ENCODE measurements at regions not wholly inside any gene's neighbourhood (a gene's known extent, or its start where the extent isn't known, plus 50 kb on each side); places are given as distances from the start of the nearest gene placed in this dataset.
A peak's percentile ranks its signal among the peaks of the same experiment; 100 is the strongest.

GRCh38 chr1:30523055-30524020 lies 200.0 kb downstream of the MATN1 start:
- Mint-ChIP-seq H3K9me3 (no peaks in the 10 kb centered on the region), H3K4me3 (no peak overlapping the region), H3K27ac (no peak overlapping the region), H3K36me3 (ENCODE audit: low read depth) (no peaks in the 10 kb centered on the region), H3K4me1 (no peaks in the 10 kb centered on the region), H3K27me3 (ENCODE audit: insufficient read depth) (no peaks in the 10 kb centered on the region)
- no peaks in the 10 kb centered on the region for H3K27me3 ChIP-seq (ENCODE audit: control insufficient read depth, insufficient read depth, low read length, poor library complexity, severe bottlenecking)
- no peaks in the 10 kb centered on the region for H3K4me1 ChIP-seq (ENCODE audit: control insufficient read depth, insufficient read depth, low read length)
- no peaks in the 10 kb centered on the region for H3K36me3 ChIP-seq (ENCODE audit: control insufficient read depth, insufficient read depth, low read length)
- TF ChIP-seq, protein P1, sequence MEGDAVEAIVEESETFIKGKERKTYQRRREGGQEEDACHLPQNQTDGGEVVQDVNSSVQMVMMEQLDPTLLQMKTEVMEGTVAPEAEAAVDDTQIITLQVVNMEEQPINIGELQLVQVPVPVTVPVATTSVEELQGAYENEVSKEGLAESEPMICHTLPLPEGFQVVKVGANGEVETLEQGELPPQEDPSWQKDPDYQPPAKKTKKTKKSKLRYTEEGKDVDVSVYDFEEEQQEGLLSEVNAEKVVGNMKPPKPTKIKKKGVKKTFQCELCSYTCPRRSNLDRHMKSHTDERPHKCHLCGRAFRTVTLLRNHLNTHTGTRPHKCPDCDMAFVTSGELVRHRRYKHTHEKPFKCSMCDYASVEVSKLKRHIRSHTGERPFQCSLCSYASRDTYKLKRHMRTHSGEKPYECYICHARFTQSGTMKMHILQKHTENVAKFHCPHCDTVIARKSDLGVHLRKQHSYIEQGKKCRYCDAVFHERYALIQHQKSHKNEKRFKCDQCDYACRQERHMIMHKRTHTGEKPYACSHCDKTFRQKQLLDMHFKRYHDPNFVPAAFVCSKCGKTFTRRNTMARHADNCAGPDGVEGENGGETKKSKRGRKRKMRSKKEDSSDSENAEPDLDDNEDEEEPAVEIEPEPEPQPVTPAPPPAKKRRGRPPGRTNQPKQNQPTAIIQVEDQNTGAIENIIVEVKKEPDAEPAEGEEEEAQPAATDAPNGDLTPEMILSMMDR (conservative IDR thresholded peaks at IDR 0.05): no peak
- 83 to 92% methylated on average over 4 to 5 of the region's 5 CpGs for WGBS, 2 experiments (ENCODE audit: insufficient coverage in 1 of 2, insufficient read length in 1 of 2)
- no peak overlapping the region for H3K27ac ChIP-seq (ENCODE audit: low read depth, low read length)
- H3K9ac ChIP-seq (ENCODE audit: extremely low read depth, low read length, poor library complexity, severe bottlenecking): no peak overlapping the region
- peak; percentile 15 for DNase-seq
- no peaks in the 10 kb centered on the region for H3K9me3 ChIP-seq (ENCODE audit: control insufficient read depth, low read length)
- no peak overlapping the region for H3K4me3 ChIP-seq (ENCODE audit: low read length)

- Histone ChIP-seq H3K4me3 (ENCODE audit: low read length) (no peak overlapping the region), H3K36me3 (ENCODE audit: control insufficient read depth, insufficient read depth, low read length) (no peaks in the 10 kb centered on the region), H3K27me3 (ENCODE audit: control insufficient read depth, insufficient read depth, low read length, poor library complexity, severe bottlenecking) (no peaks in the 10 kb centered on the region), H3K9ac (ENCODE audit: extremely low read depth, low read length, poor library complexity, severe bottlenecking) (no peak overlapping the region), H3K9me3 (ENCODE audit: control insufficient read depth, low read length) (no peaks in the 10 kb centered on the region), H3K27ac (ENCODE audit: low read depth, low read length) (no peak overlapping the region), H3K4me1 (ENCODE audit: control insufficient read depth, insufficient read depth, low read length) (no peaks in the 10 kb centered on the region)
- no peak overlapping the region for H3K27ac Mint-ChIP-seq
- no peak overlapping the region for H3K4me3 Mint-ChIP-seq
- no peaks in the 10 kb centered on the region for H3K9me3 Mint-ChIP-seq
- WGBS, 2 experiments (ENCODE audit: insufficient coverage in 1 of 2, insufficient read length in 1 of 2): 88 to 92% methylated on average over 13 to 17 of the region's 17 CpGs
- H3K36me3 Mint-ChIP-seq (ENCODE audit: low read depth): no peaks in the 10 kb centered on the region
- H3K4me1 Mint-ChIP-seq: no peaks in the 10 kb centered on the region
- TF ChIP-seq, protein P1 (conservative IDR thresholded peaks at IDR 0.05): no peak
- H3K27me3 Mint-ChIP-seq (ENCODE audit: insufficient read depth): no peaks in the 10 kb centered on the region
- peak; percentile 42 for DNase-seq
Measured at GRCh38 chr1:30522031-30523004, 201.1 kb downstream of the MATN1 start.

DNA sequence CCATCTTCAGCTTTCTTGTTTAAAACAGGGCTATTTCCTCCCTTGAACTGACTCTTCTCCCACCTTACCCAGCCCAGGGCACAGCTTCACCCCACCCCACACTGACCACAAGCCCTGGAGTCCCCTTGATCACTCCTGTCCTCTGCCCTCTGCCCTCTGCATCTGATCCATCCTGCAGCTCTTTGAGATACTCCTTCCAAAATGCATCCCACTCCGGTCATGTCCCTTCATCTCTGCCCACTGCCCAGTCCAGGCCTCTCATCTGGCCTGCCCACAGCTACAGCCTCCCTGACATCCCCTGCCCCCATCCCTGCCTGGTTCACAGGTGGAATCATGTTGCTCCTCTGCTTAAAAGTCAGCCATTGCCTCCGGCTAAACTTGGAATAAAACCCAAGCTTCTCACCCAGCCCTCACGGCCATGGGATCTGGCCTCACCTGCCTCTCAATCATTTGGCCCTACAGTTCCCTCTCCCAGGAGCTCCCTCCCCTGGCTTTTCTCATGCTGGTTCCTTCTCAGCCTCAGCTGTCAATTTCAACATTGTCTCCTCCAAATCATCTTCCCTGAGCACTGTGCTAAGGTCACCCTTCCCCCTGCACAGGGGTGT lies 202.0 kb downstream of the MATN1 start:
- WGBS, 2 experiments (ENCODE audit: insufficient coverage in 1 of 2, insufficient read length in 1 of 2): 86 to 94% methylated on average over 2 to 3 of the region's 3 CpGs
- Mint-ChIP-seq H3K27ac (no peak overlapping the region), H3K4me3 (no peak overlapping the region), H3K27me3 (ENCODE audit: insufficient read depth) (no peaks in the 10 kb centered on the region), H3K36me3 (ENCODE audit: low read depth) (no peaks in the 10 kb centered on the region), H3K9me3 (no peaks in the 10 kb centered on the region), H3K4me1 (no peaks in the 10 kb centered on the region)
- H3K4me1 ChIP-seq (ENCODE audit: control insufficient read depth, insufficient read depth, low read length): no peaks in the 10 kb centered on the region
- no peak overlapping the region for H3K9ac ChIP-seq (ENCODE audit: extremely low read depth, low read length, poor library complexity, severe bottlenecking)
- no peaks in the 10 kb centered on the region for H3K9me3 ChIP-seq (ENCODE audit: control insufficient read depth, low read length)
- H3K4me3 ChIP-seq (ENCODE audit: low read length): no peak overlapping the region
- TF ChIP-seq, protein P1 (conservative IDR thresholded peaks at IDR 0.05): no peak
- H3K36me3 ChIP-seq (ENCODE audit: control insufficient read depth, insufficient read depth, low read length): no peaks in the 10 kb centered on the region
- DNase-seq: peak; percentile 30
- H3K27me3 ChIP-seq (ENCODE audit: control insufficient read depth, insufficient read depth, low read length, poor library complexity, severe bottlenecking): no peaks in the 10 kb centered on the region
- no peak overlapping the region for H3K27ac ChIP-seq (ENCODE audit: low read depth, low read length)

All from endodermal cell (in vitro differentiated cells).